GM18861 (cell line): ENCODE measurements at regions not wholly inside any gene's neighbourhood (a gene's known extent, or its start where the extent isn't known, plus 50 kb on each side); places are given as distances from the start of the nearest gene placed in this dataset.
A peak's percentile ranks its signal among the peaks of the same experiment; 100 is the strongest.
"Not testable (repeated sequence)": the region's sequence is repeated elsewhere in the genome, so short reads cannot be mapped to it uniquely, and the experiment has no call there.

Experiments
- ATAC-seq: cut with Tn5 transposase; IDR thresholded peaks from one replicate; pipeline ENCODE4 v1.9.1; 2021; ENCODE audit not compliant: unreplicated experiment

- no peak for ATAC-seq
Measured at GRCh38 chr6:11851387-11851786, 72.8 kb upstream of the ADTRP start.

GRCh38 chr6:11848852-11849731 lies 70.5 kb upstream of the ADTRP start:
- no peak for ATAC-seq

- ATAC-seq, result no peak
Measured at GRCh38 chr6:11848346-11848651, 69.7 kb upstream of the ADTRP start.

GRCh38 chr6:11847515-11848345 lies 69.1 kb upstream of the ADTRP start:
- no peak for ATAC-seq

- not testable (repeated sequence) for ATAC-seq
Measured at GRCh38 chr6:11847068-11847467, 68.5 kb upstream of the ADTRP start.

GRCh38 chr6:11845664-11846577 lies 67.3 kb upstream of the ADTRP start:
- no peak for ATAC-seq

- not testable (repeated sequence) for ATAC-seq
Measured at GRCh38 chr6:11842795-11843194, 64.2 kb upstream of the ADTRP start.

GRCh38 chr6:11835065-11835464 lies 56.5 kb upstream of the ADTRP start:
- ATAC-seq, result no peak

- peak; percentile 84 for ATAC-seq
Measured at GRCh38 chr6:11833626-11834592, 55.3 kb upstream of the ADTRP start.

GRCh38 chr6:11831653-11832052 lies 53.0 kb upstream of the ADTRP start:
- no peak for ATAC-seq

GRCh38 chr6:11830520-11830919 lies 51.9 kb upstream of the ADTRP start:
- no peak for ATAC-seq

GRCh38 chr6:11830105-11830504 lies 51.5 kb upstream of the ADTRP start:
- no peak for ATAC-seq

- no peak for ATAC-seq
Measured at GRCh38 chr6:11828262-11828870, 49.8 kb upstream of the ADTRP start.
